HG03045 (cell line): ENCODE measurements at regions not wholly inside any gene's neighbourhood (a gene's known extent, or its start where the extent isn't known, plus 50 kb on each side); places are given as distances from the start of the nearest gene placed in this dataset.

ENCODE experiments used
- ATAC-seq: cut with Tn5 transposase; IDR thresholded peaks from one replicate; pipeline ENCODE4 v1.9.1; 2021; ENCODE audit warnings: mild to moderate bottlenecking, moderate library complexity; ENCODE audit not compliant: unreplicated experiment

- no peak for ATAC-seq
Observed at GRCh38 chr4:24071612-24072372, 181.9 kb upstream of the PPARGC1A start.

- ATAC-seq: no peak
Observed at GRCh38 chr4:24070117-24070516, 180.3 kb upstream of the PPARGC1A start.

- ATAC-seq: no peak
Observed at GRCh38 chr4:24067367-24068193, 177.7 kb upstream of the PPARGC1A start.

GRCh38 chr4:24065974-24066373 lies 176.1 kb upstream of the PPARGC1A start:
- ATAC-seq: no peak

GRCh38 chr4:24063731-24064130 lies 173.9 kb upstream of the PPARGC1A start:
- ATAC-seq: no peak

- no peak for ATAC-seq
Observed at GRCh38 chr4:24060932-24061331, 171.1 kb upstream of the PPARGC1A start.

GRCh38 chr4:24059839-24060238 lies 170.0 kb upstream of the PPARGC1A start:
- no peak for ATAC-seq

- no peak for ATAC-seq
Observed at GRCh38 chr4:24057915-24058559, 168.2 kb upstream of the PPARGC1A start.

- no peak for ATAC-seq
Observed at GRCh38 chr4:24056289-24056688, 166.4 kb upstream of the PPARGC1A start.

GRCh38 chr4:24055623-24056022 lies 165.8 kb upstream of the PPARGC1A start:
- no peak for ATAC-seq

GRCh38 chr4:24054910-24055309 lies 165.1 kb upstream of the PPARGC1A start:
- ATAC-seq: no peak

GRCh38 chr4:24053934-24054333 lies 164.1 kb upstream of the PPARGC1A start:
- no peak for ATAC-seq

- ATAC-seq: no peak
Observed at GRCh38 chr4:24044610-24045589, 155.1 kb upstream of the PPARGC1A start.

- no peak for ATAC-seq
Observed at GRCh38 chr4:24042094-24042493, 152.2 kb upstream of the PPARGC1A start.

- ATAC-seq: no peak
Observed at GRCh38 chr4:24040811-24041210, 151.0 kb upstream of the PPARGC1A start.

GRCh38 chr4:24033626-24034025 lies 143.8 kb upstream of the PPARGC1A start:
- no peak for ATAC-seq

- no peak for ATAC-seq
Observed at GRCh38 chr4:24032371-24032989, 142.6 kb upstream of the PPARGC1A start.

- no peak for ATAC-seq
Observed at GRCh38 chr4:24026596-24026995, 136.7 kb upstream of the PPARGC1A start.

GRCh38 chr4:24024605-24025004 lies 134.8 kb upstream of the PPARGC1A start:
- ATAC-seq: no peak

GRCh38 chr4:24024157-24024556 lies 134.3 kb upstream of the PPARGC1A start:
- no peak for ATAC-seq
